NCI-H1105 treated with DMSO at 0.1 percent for 48 hours (cell line): ENCODE measurements at regions not wholly inside any gene's neighbourhood (a gene's known extent, or its start where the extent isn't known, plus 50 kb on each side); places are given as distances from the start of the nearest gene placed in this dataset.

Experiments
- DNase-seq: peaks from one replicate; lab custom pipeline; 2025; lab: John Stamatoyannopoulos, UW

- no peak for DNase-seq
Observed at GRCh38 chr5:164027738-164028137, 522.3 kb downstream of the MAT2B start.

- no peak for DNase-seq
Observed at GRCh38 chr5:164038128-164038783, 532.8 kb downstream of the MAT2B start.

- DNase-seq = no peak
Observed at GRCh38 chr5:164041105-164041504, 535.7 kb downstream of the MAT2B start.

- no peak for DNase-seq
Observed at GRCh38 chr5:164048359-164048926, 543.0 kb downstream of the MAT2B start.

GRCh38 chr5:164051745-164052144 is 546.3 kb downstream of the MAT2B start:
- no peak for DNase-seq

- no peak for DNase-seq
Observed at GRCh38 chr5:164052536-164053093, 547.2 kb downstream of the MAT2B start.

- no peak for DNase-seq
Observed at GRCh38 chr5:164053123-164053522, 547.7 kb downstream of the MAT2B start.

GRCh38 chr5:164054461-164054860 is 549.0 kb downstream of the MAT2B start:
- DNase-seq = no peak

- DNase-seq = no peak
Observed at GRCh38 chr5:164057121-164057520, 551.7 kb downstream of the MAT2B start.

GRCh38 chr5:164058621-164059020 is 553.2 kb downstream of the MAT2B start:
- DNase-seq = no peak

GRCh38 chr5:164059471-164059870 is 554.1 kb downstream of the MAT2B start:
- DNase-seq = no peak

GRCh38 chr5:164060786-164061355 is 555.5 kb downstream of the MAT2B start:
- no peak for DNase-seq

GRCh38 chr5:164062304-164062703 is 556.9 kb downstream of the MAT2B start:
- no peak for DNase-seq

GRCh38 chr5:164065266-164065665 is 559.8 kb downstream of the MAT2B start:
- DNase-seq = no peak

GRCh38 chr5:164071671-164072070 is 566.3 kb downstream of the MAT2B start:
- DNase-seq = no peak

- no peak for DNase-seq
Observed at GRCh38 chr5:164073081-164073480, 567.7 kb downstream of the MAT2B start.

GRCh38 chr5:164076556-164076955 is 571.1 kb downstream of the MAT2B start:
- DNase-seq = no peak

- no peak for DNase-seq
Observed at GRCh38 chr5:164090358-164090757, 584.9 kb downstream of the MAT2B start.

- DNase-seq = no peak
Observed at GRCh38 chr5:164091836-164092235, 586.4 kb downstream of the MAT2B start.

GRCh38 chr5:164094291-164094690 is 588.9 kb downstream of the MAT2B start:
- DNase-seq = no peak

GRCh38 chr5:164097749-164098148 is 592.3 kb downstream of the MAT2B start:
- DNase-seq = no peak

- no peak for DNase-seq
Observed at GRCh38 chr5:164098531-164098930, 593.1 kb downstream of the MAT2B start.

- no peak for DNase-seq
Observed at GRCh38 chr5:164098979-164099378, 593.6 kb downstream of the MAT2B start.
